ENCODE measurements at regions not wholly inside any gene's neighbourhood (a gene's known extent, or its start where the extent isn't known, plus 50 kb on each side); places are given as distances from the start of the nearest gene placed in this dataset.

GRCh38 chr20:24784607-24785006 is 164.5 kb upstream of the CST7 start:
- TF ChIP-seq CTCF (conservative IDR thresholded peaks at IDR 0.05; ENCODE audit: low read length) (no peak), EZH2phosphoT487 (IDR thresholded peaks at IDR 0.05; ENCODE audit: borderline replicate concordance) (no peak)

Measured in Loucy (cell line).